ENCODE measurements at regions not wholly inside any gene's neighbourhood (a gene's known extent, or its start where the extent isn't known, plus 50 kb on each side); places are given as distances from the start of the nearest gene placed in this dataset.

- TF ChIP-seq, protein P1, sequence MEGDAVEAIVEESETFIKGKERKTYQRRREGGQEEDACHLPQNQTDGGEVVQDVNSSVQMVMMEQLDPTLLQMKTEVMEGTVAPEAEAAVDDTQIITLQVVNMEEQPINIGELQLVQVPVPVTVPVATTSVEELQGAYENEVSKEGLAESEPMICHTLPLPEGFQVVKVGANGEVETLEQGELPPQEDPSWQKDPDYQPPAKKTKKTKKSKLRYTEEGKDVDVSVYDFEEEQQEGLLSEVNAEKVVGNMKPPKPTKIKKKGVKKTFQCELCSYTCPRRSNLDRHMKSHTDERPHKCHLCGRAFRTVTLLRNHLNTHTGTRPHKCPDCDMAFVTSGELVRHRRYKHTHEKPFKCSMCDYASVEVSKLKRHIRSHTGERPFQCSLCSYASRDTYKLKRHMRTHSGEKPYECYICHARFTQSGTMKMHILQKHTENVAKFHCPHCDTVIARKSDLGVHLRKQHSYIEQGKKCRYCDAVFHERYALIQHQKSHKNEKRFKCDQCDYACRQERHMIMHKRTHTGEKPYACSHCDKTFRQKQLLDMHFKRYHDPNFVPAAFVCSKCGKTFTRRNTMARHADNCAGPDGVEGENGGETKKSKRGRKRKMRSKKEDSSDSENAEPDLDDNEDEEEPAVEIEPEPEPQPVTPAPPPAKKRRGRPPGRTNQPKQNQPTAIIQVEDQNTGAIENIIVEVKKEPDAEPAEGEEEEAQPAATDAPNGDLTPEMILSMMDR (IDR thresholded peaks at IDR 0.05; ENCODE audit: insufficient read depth, low read length, severe bottlenecking): no peak
- no peak overlapping the region for H3K4me3 ChIP-seq (ENCODE audit: low read depth, low read length)
- DNase-seq (ENCODE audit: low read depth) (no peak), FAIRE-seq (no peak)
- H3K36me3 ChIP-seq (ENCODE audit: control insufficient read depth, insufficient read depth, low read length): no peaks in the 10 kb centered on the region
- no peaks in the 10 kb centered on the region for H3K27me3 ChIP-seq (ENCODE audit: control insufficient read depth, insufficient read depth, low read length)
Measured at GRCh38 chr4:155597933-155598451, 68.7 kb upstream of the GUCY1A1 start.

DNA sequence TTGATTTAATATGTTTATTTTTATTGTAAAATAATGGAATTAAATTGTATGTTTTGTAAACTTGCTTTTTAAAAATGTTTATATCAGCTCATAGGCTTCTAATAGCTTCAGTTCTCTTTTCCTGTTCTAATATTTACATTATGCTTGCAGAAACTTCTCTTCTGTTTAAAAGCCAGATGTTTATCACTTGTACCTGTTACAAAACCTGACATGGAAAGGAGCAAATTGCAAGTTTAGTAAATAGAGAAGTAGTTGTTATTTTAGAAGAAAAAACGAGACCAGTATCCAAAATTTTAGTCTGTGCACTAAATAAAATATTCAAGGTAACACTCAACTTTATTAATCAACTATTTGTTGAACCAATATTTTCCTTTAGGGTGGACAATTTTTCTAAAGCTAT lies 69.4 kb upstream of the GUCY1A1 start:
- TF ChIP-seq, protein P1 (IDR thresholded peaks at IDR 0.05; ENCODE audit: insufficient read depth, low read length, severe bottlenecking): no peak
- no peak overlapping the region for H3K4me3 ChIP-seq (ENCODE audit: low read depth, low read length)
- FAIRE-seq (no peak), DNase-seq (ENCODE audit: low read depth) (no peak)
- no peaks in the 10 kb centered on the region for H3K27me3 ChIP-seq (ENCODE audit: control insufficient read depth, insufficient read depth, low read length)
- H3K36me3 ChIP-seq (ENCODE audit: control insufficient read depth, insufficient read depth, low read length): no peaks in the 10 kb centered on the region

DNA sequence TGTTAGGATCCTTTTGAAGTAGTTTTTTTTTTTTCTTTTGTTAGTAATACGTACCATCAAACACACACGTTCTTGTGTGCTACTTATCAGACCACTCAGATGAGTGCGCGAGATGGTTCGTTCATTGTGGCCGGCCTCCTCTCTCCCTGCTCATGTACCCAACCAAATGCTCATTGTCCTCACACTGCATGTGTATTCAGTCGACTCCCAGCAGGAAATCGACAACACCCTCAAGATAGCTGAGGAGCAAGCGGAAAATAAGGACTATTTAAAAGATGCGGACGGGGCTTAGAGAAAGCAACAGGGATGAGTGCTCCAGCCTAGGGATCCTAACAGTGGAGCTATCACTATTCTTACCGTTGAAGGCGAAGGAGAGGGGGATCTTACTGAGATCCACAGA lies 72.9 kb upstream of the GUCY1A1 start:
- TF ChIP-seq, protein P1 (IDR thresholded peaks at IDR 0.05; ENCODE audit: insufficient read depth, low read length, severe bottlenecking): no peak
- H3K27me3 ChIP-seq (ENCODE audit: control insufficient read depth, insufficient read depth, low read length): no peaks in the 10 kb centered on the region
- H3K4me3 ChIP-seq (ENCODE audit: low read depth, low read length): no peak overlapping the region
- no peaks in the 10 kb centered on the region for H3K36me3 ChIP-seq (ENCODE audit: control insufficient read depth, insufficient read depth, low read length)
- no peak for FAIRE-seq
- no peak for DNase-seq (ENCODE audit: low read depth)

DNA sequence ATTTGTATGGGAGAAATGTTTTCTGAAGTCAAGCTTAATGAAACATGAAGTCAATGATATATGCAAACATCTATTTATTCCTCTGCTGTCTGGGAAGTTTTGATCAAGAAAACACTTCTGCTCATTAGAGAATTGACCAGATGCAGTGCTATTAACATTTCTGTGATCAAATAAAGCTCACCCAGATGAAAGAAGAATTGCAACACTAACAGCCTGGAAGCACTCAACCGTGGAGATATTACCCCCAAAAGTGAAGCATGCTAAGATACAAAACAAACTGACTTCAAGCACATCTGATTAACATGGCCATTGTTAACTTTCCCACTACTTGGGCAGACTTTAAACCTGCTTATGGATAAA lies 73.7 kb upstream of the GUCY1A1 start:
- Histone ChIP-seq H3K36me3 (ENCODE audit: control insufficient read depth, insufficient read depth, low read length) (no peaks in the 10 kb centered on the region), H3K27me3 (ENCODE audit: control insufficient read depth, insufficient read depth, low read length) (no peaks in the 10 kb centered on the region), H3K4me3 (ENCODE audit: low read depth, low read length) (no peak overlapping the region)
- TF ChIP-seq, protein P1 (IDR thresholded peaks at IDR 0.05; ENCODE audit: insufficient read depth, low read length, severe bottlenecking): no peak
- FAIRE-seq (no peak), DNase-seq (ENCODE audit: low read depth) (no peak)

DNA sequence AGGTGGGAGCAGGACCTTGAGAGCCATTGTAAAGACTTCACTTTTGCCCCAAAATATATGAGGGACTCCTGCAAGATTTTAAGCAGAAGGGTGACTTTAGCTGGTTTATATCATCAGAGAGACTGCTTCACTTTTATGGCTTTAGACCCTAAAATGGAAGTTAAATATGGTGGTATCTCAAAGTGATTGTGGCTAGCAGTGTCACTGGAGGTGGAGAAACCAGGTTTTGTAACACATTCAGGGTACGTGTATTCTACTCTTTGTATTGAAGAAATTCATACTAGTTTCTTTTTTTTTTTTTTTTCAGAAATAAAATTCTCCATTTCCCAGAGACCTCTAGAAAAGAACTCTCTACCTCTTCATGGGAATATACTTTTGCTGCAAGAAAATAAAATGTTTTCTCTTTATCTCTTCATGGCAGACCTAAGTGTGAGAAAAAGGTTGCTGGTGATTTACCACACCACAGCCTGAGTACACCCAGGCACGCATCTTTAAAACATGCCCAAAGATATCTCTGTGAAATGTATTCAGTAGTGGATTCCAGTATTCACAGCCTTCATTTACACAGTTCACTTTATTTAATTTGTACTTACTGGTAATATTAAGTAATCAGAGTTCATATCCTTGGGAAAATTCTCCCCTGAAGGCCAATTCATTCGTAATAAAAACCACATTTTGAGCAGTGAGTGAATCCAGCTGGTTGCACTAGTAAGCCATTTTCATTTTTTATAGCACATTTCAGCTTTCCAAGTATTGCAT lies 74.3 kb upstream of the GUCY1A1 start:
- H3K27me3 ChIP-seq (ENCODE audit: control insufficient read depth, insufficient read depth, low read length): no peaks in the 10 kb centered on the region
- H3K36me3 ChIP-seq (ENCODE audit: control insufficient read depth, insufficient read depth, low read length): no peaks in the 10 kb centered on the region
- FAIRE-seq: no peak
- TF ChIP-seq, protein P1 (IDR thresholded peaks at IDR 0.05; ENCODE audit: insufficient read depth, low read length, severe bottlenecking): no peak
- DNase-seq (ENCODE audit: low read depth): no peak
- H3K4me3 ChIP-seq (ENCODE audit: low read depth, low read length): no peak overlapping the region

GRCh38 chr4:155591738-155592143 lies 74.9 kb upstream of the GUCY1A1 start:
- Histone ChIP-seq H3K4me3 (ENCODE audit: low read depth, low read length) (no peak overlapping the region), H3K27me3 (ENCODE audit: control insufficient read depth, insufficient read depth, low read length) (no peaks in the 10 kb centered on the region), H3K36me3 (ENCODE audit: control insufficient read depth, insufficient read depth, low read length) (no peaks in the 10 kb centered on the region)
- DNase-seq (ENCODE audit: low read depth) (no peak), FAIRE-seq (no peak)
- TF ChIP-seq, protein P1 (IDR thresholded peaks at IDR 0.05; ENCODE audit: insufficient read depth, low read length, severe bottlenecking): no peak
